B cell (primary cell): ENCODE measurements at regions not wholly inside any gene's neighbourhood (a gene's known extent, or its start where the extent isn't known, plus 50 kb on each side); places are given as distances from the start of the nearest gene placed in this dataset.

ENCODE experiments used
- CTCF ChIP-seq: fragments of 200-600 bp; IDR thresholded peaks from one replicate; pipeline ENCODE4 v1.8.0; 2022; ENCODE audit warnings: antibody characterized with exemption, mild to moderate bottlenecking
- EZH2 ChIP-seq: IDR thresholded peaks from 2 replicates; pipeline ENCODE4 v1.6.1; 2012; ENCODE audit warnings: borderline replicate concordance, low read depth, mild to moderate bottlenecking, moderate library complexity, low read length; ENCODE audit not compliant: insufficient read depth, poor library complexity, severe bottlenecking

- no peak for TF ChIP-seq CTCF
- TF ChIP-seq EZH2, result no peak
These were observed 63.9 kb upstream of the RPH3AL start for GRCh38 chr17:416293-417206.
